H1 (cell line): ENCODE measurements at regions not wholly inside any gene's neighbourhood (a gene's known extent, or its start where the extent isn't known, plus 50 kb on each side); places are given as distances from the start of the nearest gene placed in this dataset.

ENCODE experiments used
- ASH2L ChIP-seq: fragments of 200-600, 300-600 bp; sonication (generic); IDR thresholded peaks from one replicate; pipeline ENCODE4 v1.7.1; 2017; ENCODE audit warnings: low read length
- CBX5 ChIP-seq: fragments of 300-800, 300-1000 bp; sonication (generic); IDR thresholded peaks from 2 replicates; pipeline ENCODE4 v1.7.1; 2016; ENCODE audit warnings: antibody characterized with exemption, low read length, low read depth
- CEBPB ChIP-seq: IDR thresholded peaks from 2 replicates; pipeline ENCODE4 v1.6.1; 2012; ENCODE audit warnings: low read depth, low read length
- CHD1 ChIP-seq: IDR thresholded peaks from 2 replicates; pipeline ENCODE4 v1.6.1; 2012; ENCODE audit warnings: low read depth, low read length, improper control_type of control experiment
- CTCF ChIP-seq, 3 experiments: IDR thresholded peaks; 1 replicate in 2 of 3; 2 replicates in 1 of 3; pipeline versions ENCODE4 v1.5.1 to v1.6.1; 2011; ENCODE audit warnings: low read length in 3 of 3, mild to moderate bottlenecking in 3 of 3, inconsistent platforms in 2 of 3, low read depth in 1 of 3, moderate library complexity in 1 of 3; ENCODE audit not compliant: insufficient read depth in 1 of 3; ENCODE audit errors: control extremely low read depth in 1 of 3
- EGR1 ChIP-seq: IDR thresholded peaks from 2 replicates; pipeline ENCODE4 v1.6.1; 2011; ENCODE audit warnings: low read depth, low read length, borderline replicate concordance
- EZH2 ChIP-seq: fragments of 200-600 bp; sonication (generic); IDR thresholded peaks from 2 replicates; pipeline ENCODE4 v1.7.1; 2012; ENCODE audit warnings: low read depth, mild to moderate bottlenecking, moderate library complexity, low read length, inconsistent platforms; ENCODE audit not compliant: severe bottlenecking
- GTF2F1 ChIP-seq: IDR thresholded peaks from 2 replicates; pipeline ENCODE4 v1.6.1; 2012; ENCODE audit warnings: low read depth, low read length, improper control_type of control experiment, borderline replicate concordance
- JUND ChIP-seq: IDR thresholded peaks from 2 replicates; pipeline ENCODE4 v1.6.1; 2011; ENCODE audit warnings: mild to moderate bottlenecking, improper control_type of control experiment, low read length
- KDM4A ChIP-seq: IDR thresholded peaks from one replicate; pipeline ENCODE4 v1.7.1; 2012; ENCODE audit warnings: low read depth, mild to moderate bottlenecking, moderate library complexity, low read length, inconsistent platforms; ENCODE audit not compliant: severe bottlenecking
- KDM5A ChIP-seq: fragments of 200-600 bp; IDR thresholded peaks from 2 replicates; pipeline ENCODE4 v1.7.1; 2012; ENCODE audit warnings: mild to moderate bottlenecking, low read length, inconsistent platforms, mixed read lengths
- NANOG ChIP-seq: IDR thresholded peaks from 2 replicates; pipeline ENCODE4 v1.6.1; 2011; ENCODE audit warnings: low read length, low read depth, mild to moderate bottlenecking, inconsistent platforms; ENCODE audit not compliant: insufficient read depth, poor library complexity, severe bottlenecking
- RAD21 ChIP-seq, 2 experiments: IDR thresholded peaks in 1 of 2; conservative IDR thresholded peaks in 1 of 2; 2 replicates each; pipeline ENCODE4 v1.6.1; 2011; ENCODE audit warnings: low read depth in 2 of 2, low read length in 2 of 2, improper control_type of control experiment in 1 of 2, inconsistent platforms in 1 of 2, mild to moderate bottlenecking in 1 of 2, moderate library complexity in 1 of 2
- RXRA ChIP-seq: IDR thresholded peaks from 2 replicates; pipeline ENCODE4 v1.6.1; 2011; ENCODE audit warnings: low read depth, mild to moderate bottlenecking, low read length, moderate library complexity; ENCODE audit not compliant: insufficient read depth
- SIN3A ChIP-seq, 2 experiments: IDR thresholded peaks in 1 of 2; conservative IDR thresholded peaks in 1 of 2; 2 replicates each; pipeline ENCODE4 v1.6.1; 2011 to 2012; ENCODE audit warnings: low read length in 2 of 2, improper control_type of control experiment in 1 of 2, low read depth in 1 of 2, mild to moderate bottlenecking in 1 of 2
- SIX5 ChIP-seq: IDR thresholded peaks from 2 replicates; pipeline ENCODE4 v1.6.1; 2011; ENCODE audit warnings: mild to moderate bottlenecking, low read depth, low read length
- SP1 ChIP-seq: IDR thresholded peaks from 2 replicates; pipeline ENCODE4 v1.6.1; 2011; ENCODE audit warnings: low read depth, low read length
- SP2 ChIP-seq: IDR thresholded peaks from 2 replicates; pipeline ENCODE4 v1.6.1; 2012; ENCODE audit warnings: mild to moderate bottlenecking, low read length, inconsistent platforms
- TAF1 ChIP-seq: IDR thresholded peaks from 2 replicates; pipeline ENCODE4 v1.6.1; 2011; ENCODE audit warnings: mild to moderate bottlenecking, low read depth, low read length
- TBP ChIP-seq: IDR thresholded peaks from 2 replicates; pipeline ENCODE4 v1.6.1; 2011; ENCODE audit warnings: low read depth, low read length, improper control_type of control experiment
- YY1 ChIP-seq: IDR thresholded peaks from 2 replicates; pipeline ENCODE4 v1.6.1; 2011; ENCODE audit warnings: low read depth, mild to moderate bottlenecking, low read length
- TF ChIP-seq, protein P1 (sequence below): IDR thresholded peaks from 2 replicates; pipeline ENCODE4 v1.6.1; 2011; ENCODE audit warnings: low read depth, mild to moderate bottlenecking, low read length; ENCODE audit not compliant: insufficient read depth

DNA sequence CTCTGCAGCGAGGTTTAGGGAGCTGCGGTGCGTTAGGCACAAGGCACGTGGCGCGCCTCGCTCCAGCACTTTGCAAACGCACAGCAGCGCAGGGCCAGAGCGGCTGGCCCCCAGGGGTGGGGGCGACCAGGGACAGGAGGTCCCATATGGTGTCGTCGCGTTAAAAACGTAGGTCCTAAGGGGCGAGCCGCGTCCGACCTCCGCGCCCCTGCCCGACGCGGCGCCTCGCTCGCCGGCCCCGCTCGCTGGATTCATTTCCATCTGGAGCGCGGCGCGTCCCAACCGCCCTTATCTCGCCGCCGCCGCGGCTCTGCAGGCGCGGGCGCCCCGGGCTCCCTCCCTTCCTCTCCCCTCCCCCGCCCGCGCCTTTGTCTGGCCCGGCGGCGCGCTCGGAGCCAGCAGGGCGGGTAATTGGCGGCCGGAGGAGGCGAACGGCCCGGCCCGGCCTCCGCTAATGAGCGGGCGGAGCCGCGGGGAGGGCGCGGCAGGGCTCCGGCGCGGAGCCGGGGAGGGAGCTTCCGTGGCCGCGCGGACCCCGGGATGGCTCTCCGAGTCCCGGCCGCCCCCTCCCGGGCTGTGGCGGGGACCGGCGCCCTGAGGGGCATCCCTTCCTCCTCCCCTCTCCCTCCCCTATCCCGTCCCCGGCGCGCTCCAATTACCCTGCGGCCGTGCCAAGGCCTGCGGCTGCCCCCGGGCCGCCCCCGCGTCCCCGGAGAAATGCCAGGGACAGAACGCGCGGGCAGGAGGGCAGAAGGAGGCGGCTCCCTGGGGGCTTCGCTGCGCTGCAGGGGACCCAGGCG is 409.0 kb downstream of the BCOR start (continued):
- TF ChIP-seq, protein P1, sequence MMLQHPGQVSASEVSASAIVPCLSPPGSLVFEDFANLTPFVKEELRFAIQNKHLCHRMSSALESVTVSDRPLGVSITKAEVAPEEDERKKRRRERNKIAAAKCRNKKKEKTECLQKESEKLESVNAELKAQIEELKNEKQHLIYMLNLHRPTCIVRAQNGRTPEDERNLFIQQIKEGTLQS, result no peak
- TF ChIP-seq YY1, result no peak
- no peak for TF ChIP-seq JUND
- no peak for TF ChIP-seq SIX5
- TF ChIP-seq EZH2, result no peak
- TF ChIP-seq CEBPB, result no peak
- TF ChIP-seq GTF2F1, result no peak
- TF ChIP-seq CBX5, result no peak
- TF ChIP-seq NANOG, result no peak
- TF ChIP-seq CTCF (IDR thresholded peaks at IDR 0.05; ENCODE audit: control extremely low read depth in 1 of 3, insufficient read depth in 1 of 3, low read depth in 1 of 3, low read length in 3 of 3), result no peak
- TF ChIP-seq SP2, result no peak
- TF ChIP-seq KDM5A, result no peak
- no peak for TF ChIP-seq TBP
- TF ChIP-seq EGR1, result no peak
- no peak for TF ChIP-seq RXRA
- TF ChIP-seq RAD21 (IDR thresholded peaks at IDR 0.05 in 1 of 2, conservative IDR thresholded peaks at IDR 0.05 in 1 of 2; ENCODE audit: low read depth in 2 of 2, low read length in 2 of 2), result 0 out of 4 replicates have a peak, but pooled peaks of 1 of the 2 experiments have one; percentile 0
- TF ChIP-seq TAF1, result 0 out of 2 replicates have a peak, but pooled peaks have one; percentile 11
- peak; percentile 50 for TF ChIP-seq ASH2L
- no peak for TF ChIP-seq CHD1
- TF ChIP-seq KDM4A, result peak; percentile 2
- no peak for TF ChIP-seq SIN3A (conservative IDR thresholded peaks at IDR 0.05 in 1 of 2, IDR thresholded peaks at IDR 0.05 in 1 of 2; ENCODE audit: low read depth in 1 of 2, low read length in 2 of 2)
- no peak for TF ChIP-seq SP1
